Ascending aorta (tissue), 2 donors: ENCODE measurements at regions not wholly inside any gene's neighbourhood (a gene's known extent, or its start where the extent isn't known, plus 50 kb on each side); places are given as distances from the start of the nearest gene placed in this dataset.

Experiments used
- DNase-seq, 2 donors: peaks; one replicate each; pipeline ENCODE4 v3.0.0-alpha.2; 2019; ENCODE audit warnings: low spot score in 2 of 2
- H3K27ac ChIP-seq, 2 donors: fragments of 200-600 bp; sonication (generic); one replicate each; pipeline ENCODE4 v1.5.1; 2016 to 2017; ENCODE audit warnings: mild to moderate bottlenecking in 1 of 2
- H3K27me3 ChIP-seq: fragments of 200-600 bp; sonication (generic); one replicate; pipeline ENCODE4 v1.5.1; 2017
- H3K36me3 ChIP-seq, 2 donors: fragments of 200-600 bp; sonication (generic); one replicate each; pipeline ENCODE4 v1.5.1; 2016
- H3K4me1 ChIP-seq, 2 donors: fragments of 200-600 bp; sonication (generic); one replicate each; pipeline ENCODE4 v1.5.1; 2016 to 2017; ENCODE audit warnings: mild to moderate bottlenecking in 1 of 2
- H3K4me3 ChIP-seq, 2 donors: fragments of 200-600 bp; sonication (generic); one replicate each; pipeline ENCODE4 v1.5.1; 2016 to 2017; ENCODE audit warnings: mild to moderate bottlenecking in 1 of 2
- H3K9me3 ChIP-seq, 2 donors: fragments of 200-600 bp; sonication (generic); one replicate each; pipeline ENCODE4 v1.5.1; 2016
- intact Hi-C: fragments of 100-400 bp; cut with DNase I; formaldehyde crosslinking; loops from one replicate; pipeline ENCODE4 v1.15.1; 2023
- TF ChIP-seq, protein P1 (sequence below), 3 experiments: fragments of 200-600 bp in 2 of 3; fragments of 450-650 bp in 1 of 3; sonication (generic) in 2 of 3; IDR thresholded peaks; one replicate each; pipeline ENCODE4 v1.5.1; 2016 to 2019; ENCODE audit warnings: antibody characterized with exemption in 3 of 3, mild to moderate bottlenecking in 1 of 3, moderate library complexity in 1 of 3

DNA sequence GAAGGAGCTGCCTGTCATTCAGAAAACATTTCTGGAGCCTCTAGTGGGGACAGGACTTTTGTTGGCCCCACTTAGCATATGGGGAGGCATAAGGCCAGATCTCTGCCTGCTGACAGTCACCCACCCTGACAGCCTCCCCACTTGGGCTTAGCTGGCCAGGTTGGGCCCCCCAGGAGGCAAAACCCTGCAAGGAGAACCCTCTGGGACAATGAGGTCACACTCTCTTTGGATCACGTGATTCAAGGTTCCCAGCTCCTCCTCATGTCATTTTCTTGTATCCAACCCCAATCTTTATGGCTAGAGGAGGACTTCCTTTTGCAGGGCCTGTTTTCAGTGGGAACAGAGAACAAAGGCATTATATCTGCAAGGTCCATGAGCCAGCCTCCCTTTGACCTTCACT is 60.0 kb downstream of the NAV1 start:
- TF ChIP-seq, protein P1, sequence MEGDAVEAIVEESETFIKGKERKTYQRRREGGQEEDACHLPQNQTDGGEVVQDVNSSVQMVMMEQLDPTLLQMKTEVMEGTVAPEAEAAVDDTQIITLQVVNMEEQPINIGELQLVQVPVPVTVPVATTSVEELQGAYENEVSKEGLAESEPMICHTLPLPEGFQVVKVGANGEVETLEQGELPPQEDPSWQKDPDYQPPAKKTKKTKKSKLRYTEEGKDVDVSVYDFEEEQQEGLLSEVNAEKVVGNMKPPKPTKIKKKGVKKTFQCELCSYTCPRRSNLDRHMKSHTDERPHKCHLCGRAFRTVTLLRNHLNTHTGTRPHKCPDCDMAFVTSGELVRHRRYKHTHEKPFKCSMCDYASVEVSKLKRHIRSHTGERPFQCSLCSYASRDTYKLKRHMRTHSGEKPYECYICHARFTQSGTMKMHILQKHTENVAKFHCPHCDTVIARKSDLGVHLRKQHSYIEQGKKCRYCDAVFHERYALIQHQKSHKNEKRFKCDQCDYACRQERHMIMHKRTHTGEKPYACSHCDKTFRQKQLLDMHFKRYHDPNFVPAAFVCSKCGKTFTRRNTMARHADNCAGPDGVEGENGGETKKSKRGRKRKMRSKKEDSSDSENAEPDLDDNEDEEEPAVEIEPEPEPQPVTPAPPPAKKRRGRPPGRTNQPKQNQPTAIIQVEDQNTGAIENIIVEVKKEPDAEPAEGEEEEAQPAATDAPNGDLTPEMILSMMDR (IDR thresholded peaks at IDR 0.05) = no peak
- H3K27ac ChIP-seq = no peak overlapping the region
- H3K4me3 ChIP-seq = no peak overlapping the region
- peaks cover 0 to 3% of the 10 kb centered on the region in 2 donors for H3K36me3 ChIP-seq
- intact Hi-C loops = no loop called here
- DNase-seq = peak in 1 of 2 donors; percentile 43
- H3K9me3 ChIP-seq = no peaks in the 10 kb centered on the region
- H3K4me1 ChIP-seq = peaks cover 5 to 15% of the 10 kb centered on the region in 2 donors
- H3K27me3 ChIP-seq = no peaks in the 10 kb centered on the region

DNA sequence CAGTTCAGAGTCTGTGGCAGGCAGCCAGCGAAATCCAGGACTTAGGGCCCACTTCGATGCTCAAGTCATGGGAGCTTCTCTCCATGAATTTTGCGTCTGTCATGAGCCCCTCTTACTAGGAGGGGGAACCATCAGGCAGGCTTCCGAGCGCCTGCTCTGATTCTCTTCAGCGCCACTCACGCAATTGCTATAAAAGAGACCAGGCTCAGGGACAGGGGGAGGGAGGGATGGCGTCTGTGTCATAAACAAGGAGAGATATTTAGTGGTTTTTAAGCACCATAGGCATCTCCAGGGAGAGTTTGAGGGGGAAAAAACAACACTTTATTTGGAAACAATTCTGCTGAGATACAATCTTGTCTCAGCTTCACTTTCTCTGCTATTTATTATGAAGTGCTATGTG is 60.6 kb downstream of the NAV1 start:
- Histone ChIP-seq H3K27me3 (no peaks in the 10 kb centered on the region), H3K36me3 (peaks cover 0 to 3% of the 10 kb centered on the region in 2 donors), H3K27ac (no peak overlapping the region), H3K4me3 (no peak overlapping the region), H3K4me1 (peaks cover 5 to 15% of the 10 kb centered on the region in 2 donors), H3K9me3 (no peaks in the 10 kb centered on the region)
- DNase-seq = peak in 1 of 2 donors; percentile 42
- TF ChIP-seq, protein P1 (IDR thresholded peaks at IDR 0.05) = no peak
- intact Hi-C loops = no loop called here

DNA sequence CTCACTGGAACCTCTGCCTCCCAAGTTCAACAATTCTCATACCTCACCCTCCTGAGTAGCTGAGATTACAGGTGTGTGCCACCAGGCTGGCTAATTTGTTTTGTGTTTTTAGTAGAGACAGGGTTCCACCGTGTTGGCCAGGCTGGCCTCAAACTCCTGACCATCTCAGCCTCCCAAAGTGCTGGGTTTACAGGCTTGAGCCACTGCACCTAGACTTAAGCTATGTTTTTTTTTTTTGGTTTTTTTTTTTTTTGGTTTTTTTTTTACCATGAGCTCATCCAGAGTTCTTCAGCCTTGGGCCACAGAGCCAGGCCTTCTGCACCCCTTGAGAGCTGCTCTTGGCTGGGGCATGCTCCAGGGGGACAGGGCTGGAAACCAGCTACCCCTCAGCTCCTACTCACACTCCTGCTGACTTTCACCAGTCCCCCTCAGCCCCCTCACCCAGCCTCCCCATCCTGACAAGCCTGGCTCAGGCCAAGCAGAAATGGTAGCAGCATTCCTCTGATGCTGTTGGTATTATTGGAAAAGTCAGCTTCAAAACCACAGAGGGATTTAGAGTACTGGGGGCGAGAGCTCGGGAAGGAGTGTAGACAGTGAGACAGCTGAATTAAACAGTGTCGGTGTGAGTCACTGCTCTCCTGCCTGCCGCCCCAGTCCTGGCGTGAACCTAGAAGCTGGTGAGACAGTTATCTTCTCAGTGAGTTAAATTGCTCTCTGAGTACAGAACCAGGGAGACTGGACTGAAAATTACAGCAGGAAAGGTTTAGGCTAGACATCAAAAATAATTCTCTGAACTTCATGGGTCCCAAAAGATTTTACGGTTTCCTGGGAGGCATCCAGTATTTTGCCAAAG is 63.7 kb downstream of the NAV1 start:
- Histone ChIP-seq H3K27ac (peak overlapping the region; percentile 48 to 53), H3K9me3 (no peaks in the 10 kb centered on the region), H3K27me3 (no peaks in the 10 kb centered on the region), H3K36me3 (peaks cover 0 to 3% of the 10 kb centered on the region in 2 donors), H3K4me1 (peaks cover 5 to 15% of the 10 kb centered on the region in 2 donors), H3K4me3 (no peak overlapping the region)
- DNase-seq = peak in 1 of 2 donors; percentile 70
- intact Hi-C loops = loop anchor here (5.0 kb wide), 1 partner anchor 45 kb away; no protein-coding TSS in a partner anchor
- TF ChIP-seq, protein P1 (IDR thresholded peaks at IDR 0.05) = no peak

DNA sequence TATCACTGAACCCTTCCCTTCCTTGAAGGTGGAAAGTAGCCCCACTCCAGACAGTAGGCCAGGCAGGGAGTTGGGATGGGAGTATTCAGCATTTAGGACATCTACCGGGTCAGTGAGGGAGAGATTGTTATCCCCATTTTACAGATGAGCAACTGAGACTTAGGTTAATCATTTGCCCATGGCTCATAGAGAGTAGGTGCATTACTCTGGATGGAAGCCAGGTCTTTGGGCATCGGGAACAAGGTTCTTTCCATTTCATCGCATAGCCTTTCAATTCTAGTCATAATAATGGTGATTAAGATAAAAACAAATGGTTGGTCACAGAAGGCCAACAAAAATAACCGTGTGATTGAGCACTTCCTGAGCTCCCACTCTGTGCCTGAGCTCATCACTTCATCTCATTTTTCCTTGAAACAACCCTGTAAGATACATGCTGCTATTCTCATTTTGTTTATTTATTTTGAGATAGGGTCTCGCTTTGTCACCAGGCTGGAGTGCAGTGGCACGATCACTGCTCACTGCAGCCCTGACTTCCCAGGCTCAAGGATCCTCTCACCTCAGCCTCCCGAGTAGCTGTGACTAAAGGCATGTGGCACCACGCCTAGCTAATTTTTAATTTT is 64.8 kb downstream of the NAV1 start:
- Histone ChIP-seq H3K9me3 (no peaks in the 10 kb centered on the region), H3K4me3 (no peak overlapping the region), H3K27ac (peak overlapping the region; percentile 48 to 53), H3K27me3 (no peaks in the 10 kb centered on the region), H3K36me3 (peaks cover 0 to 3% of the 10 kb centered on the region in 2 donors), H3K4me1 (peaks cover 5 to 21% of the 10 kb centered on the region in 2 donors)
- TF ChIP-seq, protein P1 (IDR thresholded peaks at IDR 0.05) = no peak
- DNase-seq = no peak
- intact Hi-C loops = loop anchor here (5.0 kb wide), 1 partner anchor 46 kb away; no protein-coding TSS in a partner anchor

DNA sequence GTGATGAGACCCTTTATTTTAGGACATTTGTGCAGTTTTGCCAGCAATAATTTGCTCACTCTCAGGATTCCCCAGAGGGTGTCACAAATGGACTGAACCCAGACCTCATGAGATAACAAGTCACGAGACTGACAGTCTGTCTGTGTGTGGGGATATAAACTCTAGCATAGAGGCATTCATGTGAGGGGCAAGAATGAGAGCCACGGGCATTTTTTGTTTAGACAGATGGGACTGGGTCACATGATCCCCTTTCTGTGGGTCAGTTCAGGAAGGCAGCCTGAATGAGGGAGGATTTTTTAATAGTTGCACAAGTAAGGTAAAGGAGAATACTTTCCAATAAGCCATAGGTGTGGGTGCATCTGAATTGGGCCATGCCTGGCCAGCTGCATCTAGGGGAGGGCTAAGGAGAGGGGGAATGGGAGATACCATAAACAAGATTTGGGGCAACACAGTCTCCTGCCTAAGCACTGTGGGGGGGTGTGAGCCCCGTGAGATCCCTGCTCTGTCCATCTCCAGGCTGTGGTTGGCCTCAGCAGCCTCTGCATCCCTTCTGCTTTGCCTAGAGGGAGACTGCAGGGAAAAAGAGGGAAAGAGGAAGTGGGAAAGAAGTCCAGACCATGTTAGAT is 66.6 kb downstream of the NAV1 start:
- intact Hi-C loops = no loop called here
- H3K36me3 ChIP-seq = no peaks in the 10 kb centered on the region
- peaks cover 10 to 30% of the 10 kb centered on the region in 2 donors for H3K4me1 ChIP-seq
- H3K4me3 ChIP-seq = no peak overlapping the region
- no peak for DNase-seq
- no peak overlapping the region for H3K27ac ChIP-seq
- no peaks in the 10 kb centered on the region for H3K27me3 ChIP-seq
- TF ChIP-seq, protein P1 (IDR thresholded peaks at IDR 0.05) = no peak
- no peaks in the 10 kb centered on the region for H3K9me3 ChIP-seq
